UCSD-AML1 (cell line): ENCODE measurements at regions not wholly inside any gene's neighbourhood (a gene's known extent, or its start where the extent isn't known, plus 50 kb on each side); places are given as distances from the start of the nearest gene placed in this dataset.
"Not testable (repeated sequence)": the region's sequence is repeated elsewhere in the genome, so short reads cannot be mapped to it uniquely, and the experiment has no call there.

Experiments used
- DNase-seq: peaks from one replicate; lab custom pipeline; 2025; ENCODE audit not compliant: unreplicated experiment; lab: John Stamatoyannopoulos, UW

GRCh38 chr10:118870467-118871243, 115.9 kb upstream of the CACUL1 start:
- no peak for DNase-seq

- no peak for DNase-seq
Measured at GRCh38 chr10:118871244-118871865, 116.6 kb upstream of the CACUL1 start.

DNA sequence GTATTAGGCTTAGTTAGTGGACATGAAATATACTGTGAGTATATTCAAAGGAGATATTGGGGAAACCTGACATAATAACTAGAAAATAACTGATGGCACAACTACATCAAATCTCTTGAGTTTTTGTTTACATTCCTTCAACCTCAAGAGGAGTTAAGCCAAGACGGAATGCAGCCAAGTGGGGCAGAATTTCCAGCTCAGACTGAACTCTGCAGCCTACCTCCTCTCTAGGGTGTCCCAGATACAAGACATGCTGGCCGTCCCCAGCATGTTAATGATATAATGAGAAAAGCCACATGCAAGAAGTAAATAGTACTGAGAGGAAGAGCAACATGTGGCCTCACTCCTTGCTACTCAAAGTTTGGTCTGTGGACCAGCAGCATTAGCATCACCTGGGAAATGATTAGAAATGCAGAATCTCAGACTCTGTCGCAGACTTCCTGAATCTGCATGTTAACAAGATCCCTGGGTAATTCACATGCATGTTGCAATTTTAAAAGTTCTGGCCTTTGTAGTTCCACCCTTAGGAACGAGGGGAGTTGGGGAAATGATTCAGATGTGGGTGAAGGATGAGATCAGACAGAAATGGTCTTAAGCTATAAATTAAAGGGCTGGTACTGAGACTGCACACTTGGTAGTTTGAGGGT, 118.4 kb upstream of the CACUL1 start:
- DNase-seq, result no peak

DNA sequence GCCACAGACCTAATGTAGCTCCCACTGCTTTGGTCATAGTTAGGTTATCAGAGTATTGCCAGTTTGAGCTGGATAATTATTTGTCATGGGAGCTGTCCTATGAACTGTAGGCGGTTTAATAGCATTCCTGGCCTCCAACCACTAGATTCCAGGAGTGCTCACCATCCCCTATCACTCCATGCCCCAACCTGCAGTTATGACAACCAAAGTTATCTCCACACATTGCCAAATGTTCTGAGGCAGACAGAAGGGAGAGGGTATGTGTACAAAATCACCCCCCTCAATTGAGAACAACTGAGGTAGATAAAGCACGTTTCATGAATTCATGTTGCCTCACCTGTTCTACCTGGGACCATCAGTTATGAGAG, 119.0 kb upstream of the CACUL1 start:
- no peak for DNase-seq

- no peak for DNase-seq
Measured at GRCh38 chr10:118874171-118874570, 119.4 kb upstream of the CACUL1 start.

DNA sequence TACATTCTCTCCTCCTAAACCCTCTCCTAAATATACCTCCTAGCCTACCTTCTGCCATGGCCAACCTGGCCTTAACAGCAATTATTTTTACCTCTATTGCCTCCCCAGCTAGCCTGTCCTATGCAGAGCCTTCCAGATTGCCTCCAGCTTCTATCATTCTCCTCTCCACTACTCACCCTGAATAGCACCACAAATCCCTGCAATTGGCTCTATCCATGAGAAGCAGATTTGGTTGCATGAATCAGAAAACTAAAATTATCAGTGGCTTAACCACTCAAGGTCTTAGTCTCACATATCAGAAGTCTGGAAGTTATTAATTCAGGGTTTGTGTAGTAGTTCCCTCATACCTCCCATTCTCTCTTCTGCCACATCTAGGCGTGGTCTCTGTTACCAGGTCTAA, 120.3 kb upstream of the CACUL1 start:
- DNase-seq, result no peak

GRCh38 chr10:118882741-118883140, 128.0 kb upstream of the CACUL1 start:
- DNase-seq, result no peak

GRCh38 chr10:118892255-118892654, 137.3 kb upstream of the NANOS1 start:
- DNase-seq, result no peak

- DNase-seq, result not testable (repeated sequence)
Measured at GRCh38 chr10:118894891-118895290, 134.6 kb upstream of the NANOS1 start.

DNA sequence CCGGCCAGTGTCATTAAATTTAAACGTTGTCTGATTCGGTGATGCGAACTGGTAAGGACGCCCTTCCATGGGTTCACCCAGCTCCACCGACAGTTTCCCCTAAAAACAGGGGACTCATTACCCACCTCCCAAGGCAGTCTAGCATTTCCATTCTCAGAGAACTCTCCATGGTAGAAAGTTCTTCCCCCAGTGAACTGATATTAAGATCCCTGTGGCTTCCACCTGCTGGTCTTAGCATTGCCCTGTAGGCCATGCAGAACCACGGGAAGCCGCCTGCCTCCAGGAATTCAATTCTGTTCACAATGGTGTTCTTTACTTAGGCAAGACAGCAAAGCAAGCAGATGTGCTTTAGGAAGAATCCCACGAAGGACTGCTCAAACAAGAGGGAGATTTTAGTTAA, 128.9 kb upstream of the NANOS1 start:
- DNase-seq, result no peak

DNA sequence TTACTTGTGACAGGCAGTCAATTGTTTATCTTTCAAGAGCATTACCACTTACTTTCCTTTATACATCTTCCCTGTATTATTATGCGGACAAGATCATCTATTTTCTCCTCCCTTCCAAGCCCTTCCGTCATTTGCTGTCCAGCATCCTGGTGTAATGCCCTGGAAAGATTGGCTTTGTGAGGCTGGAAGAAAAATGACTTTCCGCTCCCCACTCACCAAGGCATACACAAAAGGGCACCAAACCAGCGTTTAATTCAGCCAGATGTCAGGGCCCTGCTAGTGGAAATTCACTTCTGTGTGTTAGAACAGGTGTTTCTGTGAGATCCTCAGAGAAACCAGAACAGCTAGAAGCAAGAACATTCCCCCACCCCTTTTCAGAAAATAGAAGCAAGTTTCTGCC, 128.1 kb upstream of the NANOS1 start:
- DNase-seq, result no peak

DNA sequence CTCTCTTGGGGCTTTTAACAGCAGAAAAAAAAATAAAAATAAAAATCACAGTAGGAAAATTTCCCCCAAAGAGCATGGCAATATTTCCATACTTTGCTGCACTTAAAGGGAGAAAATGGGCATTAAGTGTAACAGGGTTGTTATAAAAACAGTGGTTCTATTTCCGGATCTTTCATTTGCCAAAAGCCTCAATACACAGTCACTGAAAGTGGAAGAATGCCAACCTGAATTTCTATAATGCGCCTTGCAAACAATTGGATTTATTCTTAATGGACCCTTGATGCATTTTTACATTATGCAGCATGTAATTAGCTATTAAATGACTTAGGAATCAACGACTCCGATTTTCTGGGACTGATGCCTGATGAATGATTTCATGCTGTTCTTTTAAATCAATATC, 127.6 kb upstream of the NANOS1 start:
- DNase-seq, result no peak

GRCh38 chr10:118902656-118903055, 126.9 kb upstream of the NANOS1 start:
- DNase-seq, result not testable (repeated sequence)

DNA sequence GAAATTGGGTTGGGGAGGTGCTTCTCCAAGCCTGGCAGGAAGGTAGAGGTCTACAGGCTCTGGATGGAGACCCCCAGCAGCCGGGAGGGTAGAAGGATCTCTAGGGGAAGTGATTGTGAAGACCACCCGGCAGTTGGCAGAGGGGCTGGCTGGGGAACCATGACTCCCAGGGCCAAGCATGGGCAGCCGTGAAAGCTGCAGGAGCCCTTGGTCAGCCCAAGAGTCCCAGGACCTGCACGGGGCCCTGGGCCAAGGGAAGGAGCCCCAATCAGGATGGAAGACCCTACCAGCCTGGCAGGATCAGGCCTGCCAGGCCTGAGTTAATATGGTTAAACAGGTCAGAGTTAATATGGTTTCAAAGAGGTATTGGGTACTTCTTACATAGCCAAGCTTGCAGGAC, 126.3 kb upstream of the NANOS1 start:
- DNase-seq, result no peak

- DNase-seq, result no peak
Measured at GRCh38 chr10:118903691-118904090, 125.8 kb upstream of the NANOS1 start.

- no peak for DNase-seq
Measured at GRCh38 chr10:118904286-118904685, 125.2 kb upstream of the NANOS1 start.

- no peak for DNase-seq
Measured at GRCh38 chr10:118907051-118907450, 122.5 kb upstream of the NANOS1 start.

DNA sequence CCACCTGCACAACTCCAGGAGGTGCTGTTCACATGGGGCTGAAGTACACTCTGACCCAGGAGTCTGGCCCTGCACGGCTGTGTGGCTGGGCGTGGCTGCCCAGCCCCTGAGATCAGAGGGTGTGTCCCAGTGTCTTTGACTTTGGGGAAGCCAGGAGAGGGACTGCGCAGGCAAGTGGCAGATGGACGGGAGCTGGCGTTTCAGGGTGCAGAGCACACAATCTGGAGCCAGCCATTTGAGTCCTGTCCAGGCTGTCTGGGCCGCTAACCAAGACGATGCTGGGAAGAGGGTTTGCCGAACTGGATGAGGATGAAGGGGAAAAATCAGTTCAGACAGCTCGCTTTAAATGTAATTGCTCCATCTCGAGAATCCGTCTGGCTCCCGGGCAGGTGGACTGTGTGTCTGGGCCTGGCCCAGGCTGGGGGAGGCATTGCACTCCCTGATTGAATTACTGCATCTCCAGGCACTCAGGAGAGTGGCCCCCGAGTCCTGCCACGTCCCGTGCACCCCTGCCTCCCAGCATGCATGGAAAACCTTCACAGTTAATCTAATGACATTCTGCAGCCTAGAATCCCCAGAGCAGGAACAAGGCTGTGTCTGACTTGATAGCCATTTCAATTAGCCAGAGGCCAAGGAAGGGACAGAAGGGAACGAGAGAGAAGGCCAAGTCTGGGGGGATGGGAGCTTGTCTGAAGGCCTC, 120.8 kb upstream of the NANOS1 start:
- no peak for DNase-seq

DNA sequence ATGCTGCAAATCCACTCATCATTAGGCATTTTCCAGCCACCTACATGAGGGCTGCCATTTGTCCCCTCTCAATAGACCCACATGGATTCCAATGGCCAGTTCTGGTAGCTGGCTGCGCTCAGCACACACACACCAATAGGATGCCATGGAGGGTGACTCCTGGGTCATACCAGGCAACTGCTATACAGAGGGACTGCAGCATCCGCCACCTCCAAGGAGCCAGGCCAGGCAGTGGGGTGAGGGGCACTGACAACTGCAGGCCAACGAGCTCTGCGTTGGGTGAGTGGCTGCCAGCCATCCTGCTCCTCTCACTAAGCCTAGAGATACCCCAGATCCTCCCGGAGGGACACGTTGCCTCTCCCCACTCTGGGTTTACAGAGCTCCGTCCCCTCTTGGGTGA, 118.8 kb upstream of the NANOS1 start:
- DNase-seq, result no peak

- no peak for DNase-seq
Measured at GRCh38 chr10:118911363-118911762, 118.2 kb upstream of the NANOS1 start.

GRCh38 chr10:118912961-118913600, 116.4 kb upstream of the NANOS1 start:
- no peak for DNase-seq
